GM19395 (cell line): ENCODE measurements at regions not wholly inside any gene's neighbourhood (a gene's known extent, or its start where the extent isn't known, plus 50 kb on each side); places are given as distances from the start of the nearest gene placed in this dataset.

Experiments used
- ATAC-seq: cut with Tn5 transposase; IDR thresholded peaks from one replicate; pipeline ENCODE4 v1.9.1; 2021; ENCODE audit warnings: mild to moderate bottlenecking, moderate library complexity; ENCODE audit not compliant: unreplicated experiment

DNA sequence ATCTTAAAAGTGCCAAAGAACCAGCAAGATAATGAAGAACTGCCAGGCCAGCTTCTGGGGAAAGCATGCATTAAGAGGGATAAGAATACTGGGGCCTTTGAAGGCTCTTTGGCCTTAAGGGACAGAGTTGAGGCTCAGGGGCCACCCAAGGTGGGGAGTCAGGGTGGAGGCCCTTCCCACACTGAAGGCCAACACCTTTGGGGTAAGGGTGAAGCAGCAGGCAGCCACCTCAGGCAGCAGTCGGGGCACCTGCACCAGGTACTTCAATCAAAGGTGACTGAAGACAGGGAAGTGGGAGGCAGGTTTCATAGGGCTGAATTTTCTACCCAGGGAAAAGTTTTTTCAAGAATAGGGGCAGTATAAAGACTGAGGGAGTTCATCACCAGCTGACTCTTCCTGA is 87.7 kb upstream of the KLF13 start:
- ATAC-seq = no peak

DNA sequence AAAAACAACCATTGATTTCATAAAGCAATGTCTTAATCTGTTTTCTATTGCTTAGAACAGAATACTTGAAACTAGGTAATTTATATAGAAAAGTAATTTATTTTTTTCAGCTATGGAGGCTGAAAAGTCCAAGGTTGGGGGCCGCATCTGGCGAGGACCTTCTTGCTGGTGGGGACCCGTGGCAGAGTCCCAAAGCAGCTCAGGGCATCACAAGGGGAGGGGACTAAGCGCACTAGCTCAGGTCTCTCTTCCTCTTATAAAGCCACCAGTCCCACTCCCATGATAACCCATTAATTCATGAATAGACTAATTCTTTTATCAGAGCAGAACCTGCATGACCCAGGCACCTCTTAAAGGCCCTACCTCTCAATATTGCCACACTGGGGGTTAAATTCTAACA is 87.2 kb upstream of the KLF13 start:
- ATAC-seq = no peak

DNA sequence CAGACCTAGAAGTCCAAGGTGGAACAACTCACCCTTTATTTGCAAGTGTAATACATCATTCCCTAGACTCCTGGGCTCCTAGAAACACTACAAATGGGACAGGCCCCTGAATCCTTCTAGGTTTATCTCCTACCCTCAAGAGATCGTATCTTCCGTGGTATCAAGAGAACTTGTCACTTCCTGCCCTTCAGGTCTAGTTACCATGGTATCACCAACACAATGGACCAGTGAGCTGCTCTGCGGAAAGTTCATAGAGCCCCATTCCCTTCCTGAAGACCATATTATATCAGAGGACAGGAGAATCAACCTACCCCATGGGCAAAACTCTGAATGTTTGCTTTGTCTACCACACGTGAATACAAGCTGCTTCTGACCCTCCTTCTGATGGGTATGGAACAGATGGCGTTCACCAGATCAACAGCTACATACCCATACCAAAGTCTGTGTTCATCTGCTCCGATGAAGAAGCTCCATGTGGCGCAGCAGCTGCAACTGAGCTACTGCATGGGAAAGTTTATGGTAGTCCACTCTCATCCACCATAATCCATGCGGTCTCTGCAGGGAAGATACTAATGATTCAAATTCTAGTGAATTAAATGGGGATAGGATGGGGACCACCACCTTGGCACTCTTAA is 84.6 kb upstream of the KLF13 start:
- ATAC-seq = no peak

DNA sequence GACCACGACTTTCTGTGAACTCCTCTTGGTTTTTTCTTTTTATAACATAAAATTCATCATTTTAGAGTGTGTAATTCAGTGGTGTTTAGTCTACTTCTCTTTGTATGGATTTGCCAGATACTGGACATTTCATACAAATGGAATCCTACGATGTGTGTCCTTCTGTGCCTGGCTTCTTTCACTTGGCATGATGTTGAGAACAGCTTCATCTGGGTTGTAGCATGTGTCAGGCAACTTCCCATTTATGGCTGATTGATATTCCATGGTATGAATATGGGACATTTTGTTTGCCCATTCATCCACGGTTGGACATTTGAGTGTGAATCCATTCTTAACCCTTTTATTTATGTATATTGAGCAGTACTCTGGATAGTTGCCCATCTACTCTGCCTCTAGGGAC is 82.7 kb upstream of the KLF13 start:
- no peak for ATAC-seq

DNA sequence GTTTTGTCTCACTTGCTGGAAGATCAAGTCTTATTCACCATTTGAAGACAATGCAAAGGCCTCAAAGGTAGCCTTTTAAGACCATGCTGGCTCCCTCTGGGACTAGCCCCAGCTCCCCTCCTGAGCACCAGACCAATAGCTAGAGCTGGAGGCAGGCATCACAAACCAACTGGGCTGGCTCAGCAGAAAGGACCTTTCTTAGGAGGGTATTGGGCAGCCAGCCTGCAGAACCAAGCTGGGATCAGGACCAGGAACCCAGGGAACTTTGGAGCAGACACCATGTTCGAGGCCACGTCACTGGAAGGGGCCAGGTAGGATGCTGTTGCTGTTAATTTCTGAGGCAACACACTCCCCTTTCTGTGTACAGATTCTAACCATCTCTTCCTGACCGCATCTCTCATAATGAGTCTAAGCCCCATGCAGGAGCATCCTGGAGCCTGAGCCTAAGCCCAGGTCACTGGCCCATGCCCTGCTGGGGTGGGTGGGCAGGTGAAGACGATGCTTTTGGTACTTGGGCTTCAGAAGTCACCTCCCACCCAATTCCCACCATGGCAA is 81.4 kb upstream of the KLF13 start:
- no peak for ATAC-seq

DNA sequence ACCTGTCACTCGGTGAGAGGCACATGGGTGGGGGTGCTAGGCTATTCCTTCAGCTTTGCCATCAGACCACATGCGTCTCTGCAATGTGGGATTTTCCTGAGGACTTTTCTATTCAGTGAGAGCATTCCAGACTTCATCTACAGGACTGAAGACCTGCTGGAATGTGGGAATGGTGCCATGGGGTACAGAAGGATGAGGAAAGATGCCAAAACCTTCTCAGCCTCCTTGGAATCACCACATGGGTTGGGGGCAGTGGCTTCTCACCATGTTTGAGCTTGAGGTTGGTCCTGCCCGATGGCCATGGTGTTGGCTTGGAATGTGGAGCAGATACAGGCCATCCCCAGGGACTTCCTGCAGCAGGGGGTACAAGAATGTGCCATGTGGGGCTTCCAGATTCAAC is 80.9 kb upstream of the KLF13 start:
- no peak for ATAC-seq

DNA sequence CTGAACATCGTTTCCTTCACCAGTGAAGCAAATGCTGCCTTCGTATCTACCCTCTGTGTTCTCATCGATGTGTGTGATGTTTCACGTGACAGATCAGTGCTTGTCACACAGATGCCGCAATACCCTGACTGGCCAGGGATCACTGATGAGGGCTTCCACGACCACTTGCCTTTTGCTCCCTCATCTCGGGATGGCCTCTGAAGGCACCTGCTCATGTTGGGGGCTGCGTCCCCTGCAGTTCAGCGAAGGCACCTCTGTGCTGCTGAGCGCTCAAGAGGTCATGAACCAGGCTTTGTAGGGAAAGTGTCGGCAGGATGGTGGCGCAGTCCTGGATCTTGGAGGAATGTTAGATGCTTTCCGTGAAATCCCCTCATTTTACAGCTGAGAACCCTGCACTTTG is 79.2 kb upstream of the KLF13 start:
- no peak for ATAC-seq

DNA sequence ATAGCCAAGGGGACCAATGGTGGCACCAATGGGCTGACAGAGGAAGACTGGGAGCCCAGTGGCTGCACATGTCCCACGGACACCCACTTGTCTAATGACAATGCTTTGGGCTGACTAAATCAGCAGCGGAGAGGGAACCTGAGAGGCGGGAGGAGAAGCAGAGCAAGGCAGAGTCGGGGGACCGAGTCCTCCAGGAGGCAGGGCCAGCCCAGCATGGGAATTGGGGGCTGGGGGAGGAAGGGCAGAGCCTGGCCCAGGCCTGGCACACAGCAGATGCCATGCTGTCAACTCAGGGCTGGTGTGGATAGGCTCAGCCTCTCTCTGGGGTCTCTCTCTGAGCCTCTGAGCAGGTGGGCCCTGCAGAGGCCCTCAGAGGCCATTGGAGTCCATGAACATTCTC is 78.4 kb upstream of the KLF13 start:
- ATAC-seq = no peak

DNA sequence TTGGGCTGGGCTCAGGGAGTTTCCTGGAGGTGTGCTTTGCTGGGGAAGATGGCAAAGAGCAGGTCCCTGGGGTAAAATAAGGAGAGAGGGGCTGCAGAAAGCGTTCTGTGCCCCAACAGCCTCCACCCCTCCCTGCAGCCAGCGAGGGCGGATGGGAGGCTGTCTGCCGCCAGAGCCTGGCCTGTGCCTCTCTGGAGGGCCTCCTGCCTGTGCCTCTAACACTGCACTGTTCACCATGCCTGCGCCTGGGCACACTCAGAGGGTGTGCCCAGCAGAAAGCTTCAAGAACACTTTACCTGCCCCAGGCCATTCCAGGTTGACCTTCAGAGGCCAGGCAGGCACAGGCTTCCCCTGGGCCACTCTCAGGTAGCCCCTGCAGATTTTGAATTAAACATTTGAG is 77.7 kb upstream of the KLF13 start:
- no peak for ATAC-seq

DNA sequence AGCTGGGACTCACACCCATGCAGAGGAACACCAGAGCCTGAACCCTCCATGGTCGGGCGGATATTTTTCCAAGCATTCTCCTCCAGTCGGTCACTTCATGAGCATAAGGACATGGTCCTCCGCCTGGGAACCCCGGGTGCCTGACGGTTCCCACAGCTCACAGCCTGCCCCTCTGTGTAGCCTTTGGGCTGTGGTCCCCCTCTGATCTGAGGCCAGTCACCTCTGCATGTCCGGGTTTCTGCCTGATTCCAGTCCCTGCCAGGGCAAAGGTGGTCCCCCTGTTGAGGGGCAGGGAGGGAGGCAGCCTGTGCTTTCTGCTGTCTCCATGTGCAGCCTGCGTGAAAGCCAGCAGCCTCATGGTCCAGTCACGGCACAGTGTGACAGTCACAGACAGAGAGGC is 76.6 kb upstream of the KLF13 start:
- no peak for ATAC-seq

DNA sequence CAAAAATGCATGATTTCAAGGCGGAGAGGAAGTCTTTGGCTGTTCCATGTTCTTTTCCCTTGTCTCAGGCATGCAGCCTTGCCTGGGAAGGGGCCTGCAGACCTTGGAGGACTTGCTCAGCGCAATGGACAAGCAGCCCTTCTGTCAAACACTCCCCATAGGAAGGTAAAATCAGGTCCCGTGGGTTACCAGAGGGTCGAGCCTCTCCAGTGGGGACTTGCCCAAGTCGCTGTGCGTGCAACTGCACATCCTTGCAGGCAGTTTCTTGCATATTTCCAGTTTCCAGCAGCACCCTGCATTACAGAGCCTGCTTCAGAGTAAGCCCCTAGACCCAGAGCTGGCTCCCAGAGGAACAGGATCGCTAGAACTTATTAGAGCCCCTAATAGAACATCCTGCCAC is 75.5 kb upstream of the KLF13 start:
- ATAC-seq = no peak

DNA sequence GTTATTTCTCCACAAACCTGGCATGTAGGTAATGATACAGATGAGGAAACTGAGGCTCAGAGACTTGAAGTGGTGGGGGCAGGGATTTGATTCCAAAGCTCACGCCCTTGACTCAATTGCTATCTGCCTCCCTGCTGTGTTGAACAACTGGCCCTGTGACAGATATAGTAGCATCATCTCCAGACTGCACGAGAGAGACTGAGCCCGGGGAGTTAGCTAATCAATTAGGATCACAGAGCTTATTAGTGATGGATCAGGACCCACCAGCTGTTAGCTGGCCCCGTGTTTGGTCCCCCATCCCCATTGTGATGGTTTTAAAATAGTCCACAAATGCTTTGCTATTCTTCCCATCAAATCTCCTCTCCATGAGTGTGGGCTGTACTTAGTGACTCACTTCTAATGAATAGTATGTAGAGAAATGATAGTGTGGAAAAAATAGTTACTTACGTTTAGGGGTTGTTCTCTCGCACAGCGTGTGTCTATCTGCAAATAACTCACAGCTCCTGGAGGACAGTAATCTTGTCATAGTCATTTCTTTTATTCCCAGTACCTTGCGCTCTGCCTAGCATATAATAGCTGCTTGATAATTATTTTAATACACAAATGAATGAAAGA is 74.4 kb upstream of the KLF13 start:
- no peak for ATAC-seq

DNA sequence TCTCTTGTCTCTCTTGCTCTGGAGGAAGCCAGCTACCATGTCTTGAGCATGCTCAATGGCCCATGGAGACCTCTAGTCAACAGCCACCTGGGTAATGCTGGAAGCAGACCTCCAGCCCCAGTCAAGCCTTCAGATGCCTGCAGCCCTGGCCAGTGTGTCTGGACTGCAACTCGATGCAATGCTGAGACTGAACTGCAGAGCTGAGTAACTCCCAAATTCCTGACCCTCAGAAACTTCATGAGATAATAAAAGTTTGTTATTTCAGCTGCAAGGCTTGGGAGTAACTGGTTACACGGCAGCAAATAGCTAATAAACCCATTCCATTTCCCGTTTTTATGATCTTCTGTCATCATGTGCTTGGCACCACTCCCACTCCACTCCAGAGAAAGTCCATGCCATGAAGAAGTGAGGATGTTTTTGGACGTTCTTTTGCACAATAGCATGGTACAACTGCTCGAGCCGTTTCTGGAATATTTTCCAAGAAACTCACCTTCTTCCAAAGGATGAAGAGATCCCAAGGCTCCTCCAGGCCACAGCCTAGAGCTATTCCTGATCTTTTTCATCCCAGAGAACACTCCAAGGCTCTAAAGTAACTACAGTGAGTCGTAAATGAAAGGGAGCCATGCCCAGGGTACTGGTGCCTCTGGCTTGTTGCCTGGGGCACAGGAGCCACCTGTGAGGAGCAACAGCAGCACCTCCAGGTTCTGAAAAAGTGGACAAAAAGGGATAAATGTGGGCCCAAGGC is 72.0 kb upstream of the KLF13 start:
- ATAC-seq = no peak

DNA sequence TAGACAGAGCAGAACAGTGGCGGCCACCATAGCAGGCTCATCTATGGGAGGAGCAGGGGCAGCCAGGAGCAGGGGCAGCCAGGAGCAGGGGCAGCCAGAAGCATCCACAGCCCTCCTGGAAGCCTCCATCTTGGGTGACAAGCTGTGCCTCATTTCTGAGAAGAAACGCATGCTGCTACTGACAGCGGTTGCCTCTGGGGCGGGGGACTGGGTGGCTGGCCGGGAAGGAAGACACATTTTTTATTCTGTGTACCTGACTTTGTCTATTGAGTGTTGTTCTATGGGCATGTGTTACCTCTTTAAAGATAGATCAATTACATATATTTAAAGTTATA is 71.5 kb upstream of the KLF13 start:
- no peak for ATAC-seq

DNA sequence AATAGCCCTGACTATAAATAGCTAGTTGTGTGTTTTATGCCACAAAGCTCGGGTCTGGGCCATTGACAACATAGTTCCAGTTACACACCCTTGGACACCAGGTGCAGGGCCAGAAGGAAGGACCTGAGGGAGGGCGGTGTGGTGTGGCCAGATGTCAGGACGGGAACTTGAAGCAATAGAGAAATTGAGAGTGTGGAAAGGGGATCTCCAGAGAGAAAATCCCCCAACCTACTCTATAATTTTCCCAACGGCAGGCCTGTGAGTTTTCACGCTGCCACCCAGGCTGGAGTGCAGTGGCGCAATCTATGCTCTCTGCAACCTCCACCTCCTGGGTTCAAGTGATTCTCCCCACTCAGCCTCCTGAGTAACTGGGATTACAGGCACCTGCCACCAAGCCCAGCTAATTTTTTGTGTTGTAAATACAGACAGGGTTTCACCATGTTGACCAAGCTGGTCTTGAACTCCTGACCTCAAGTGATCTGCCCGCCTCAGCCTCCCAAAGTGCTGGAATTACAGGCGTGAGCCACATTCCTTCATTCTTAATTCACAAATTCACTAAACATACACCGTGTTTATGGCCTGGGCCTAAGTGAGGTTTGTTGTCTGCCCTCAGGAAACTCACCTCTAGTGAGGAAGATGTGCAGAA is 70.8 kb upstream of the KLF13 start:
- ATAC-seq = peak; percentile 57

DNA sequence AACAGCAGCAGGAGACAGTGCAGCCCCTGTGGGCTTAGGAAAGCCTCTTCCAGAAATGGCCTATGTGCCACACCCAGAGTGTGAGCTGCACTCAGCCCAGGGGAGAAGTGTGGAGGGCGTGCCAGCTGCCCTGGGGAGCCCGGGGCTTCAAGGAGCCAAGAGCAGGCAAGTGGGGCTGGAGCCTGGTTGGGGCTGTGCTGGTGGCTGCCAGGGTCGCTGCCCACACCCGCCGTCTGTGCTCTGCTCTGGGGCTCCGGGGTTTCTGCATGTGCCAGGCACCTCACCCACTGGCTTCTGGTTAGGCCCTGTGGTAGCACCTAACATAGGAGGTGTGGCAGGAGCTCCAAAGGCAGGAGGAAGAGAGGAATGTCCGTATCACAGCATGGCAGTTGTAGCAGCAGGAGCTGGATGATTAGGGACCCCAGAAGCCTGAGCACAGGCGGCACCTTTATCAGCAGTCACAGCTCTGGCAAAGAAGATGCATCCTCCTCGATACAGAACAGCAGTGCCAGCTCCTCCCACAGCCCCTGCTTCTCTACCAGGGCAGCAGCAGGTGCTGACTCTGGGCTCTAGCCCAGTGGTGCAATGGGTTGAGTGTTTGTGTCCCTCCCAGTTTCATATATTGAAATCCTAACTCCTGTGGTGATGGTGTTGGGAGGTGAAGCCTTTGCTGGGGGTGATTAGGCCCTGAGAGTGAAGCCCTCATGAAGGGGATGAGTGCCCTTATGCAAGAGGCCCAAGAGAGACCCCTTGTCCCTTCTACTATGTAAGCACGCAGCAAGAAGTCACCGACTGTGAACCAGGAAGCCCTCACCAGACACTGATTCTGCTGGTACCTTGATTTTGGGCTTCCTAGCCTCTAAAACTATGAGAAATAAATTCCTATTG is 70.0 kb upstream of the KLF13 start:
- ATAC-seq = no peak

DNA sequence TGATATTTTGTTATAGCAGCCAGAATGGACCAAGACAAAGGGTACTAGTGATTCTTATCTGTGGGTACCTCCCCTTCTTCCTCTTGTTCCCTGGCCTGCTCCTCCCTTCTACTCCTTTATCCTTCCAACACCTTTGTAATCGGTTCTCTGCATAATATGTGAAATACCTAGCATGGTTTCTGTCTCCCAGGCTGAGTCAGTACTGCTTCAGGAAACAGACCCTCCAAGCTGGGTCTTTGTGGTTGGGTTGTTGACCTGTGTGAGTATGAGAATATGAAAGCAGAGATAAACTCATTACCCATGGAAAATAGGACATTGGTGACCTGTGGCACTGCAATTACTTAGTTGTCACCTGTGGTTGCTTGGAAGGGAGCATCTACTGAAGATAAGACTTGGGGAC is 69.3 kb upstream of the KLF13 start:
- no peak for ATAC-seq

DNA sequence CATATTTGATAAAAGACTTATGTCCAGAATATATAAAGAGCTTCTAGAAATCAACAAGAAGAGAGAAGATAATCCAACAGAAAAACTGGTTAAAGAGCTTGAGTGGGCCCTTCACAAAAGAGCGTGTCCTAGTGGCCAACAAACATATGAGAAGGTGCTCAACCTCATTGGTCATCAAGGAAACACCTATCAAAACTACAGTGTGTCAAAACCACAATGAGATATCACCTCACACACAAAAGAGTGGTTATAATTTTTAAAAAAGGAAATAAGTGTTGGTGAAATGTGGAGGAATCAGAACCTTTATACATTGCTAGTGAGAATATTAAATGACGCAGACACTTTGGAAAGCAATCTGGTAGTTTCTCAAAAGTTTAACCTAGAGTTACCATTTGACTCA is 68.4 kb upstream of the KLF13 start:
- ATAC-seq = no peak

DNA sequence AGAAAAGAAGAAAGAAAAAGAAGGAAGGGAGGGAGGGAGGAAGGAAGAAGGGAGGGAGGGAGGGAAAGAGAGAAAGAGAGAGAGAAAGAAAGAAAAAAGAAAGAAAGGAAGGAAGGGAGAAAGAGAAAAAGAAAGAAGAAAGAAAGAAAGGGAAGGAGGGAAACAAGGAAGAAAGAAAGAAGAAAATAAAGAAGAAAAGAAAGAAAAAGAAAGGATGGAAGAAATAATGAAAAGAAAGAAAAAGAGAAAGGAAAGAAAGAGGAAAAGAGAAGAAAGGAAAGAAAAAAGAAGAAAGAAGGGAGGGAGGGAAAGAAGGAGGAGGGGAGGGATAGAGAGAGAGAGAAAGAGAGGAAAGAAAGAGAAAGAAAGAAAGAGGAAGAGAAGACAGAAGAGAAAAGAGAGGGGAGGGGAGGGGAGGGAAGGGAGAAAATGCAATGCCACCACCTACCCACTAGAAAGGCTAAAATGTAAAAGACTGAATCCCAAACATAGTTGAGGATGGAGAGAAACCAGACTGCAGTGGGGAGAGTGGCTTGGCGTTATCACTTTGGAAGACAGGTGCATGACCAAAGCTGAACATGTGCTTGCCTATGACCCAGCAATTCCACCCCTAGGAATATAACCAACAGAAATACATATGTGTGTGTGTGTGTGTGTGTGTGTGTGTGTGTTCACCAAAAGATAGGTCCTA is 66.9 kb upstream of the KLF13 start:
- no peak for ATAC-seq

DNA sequence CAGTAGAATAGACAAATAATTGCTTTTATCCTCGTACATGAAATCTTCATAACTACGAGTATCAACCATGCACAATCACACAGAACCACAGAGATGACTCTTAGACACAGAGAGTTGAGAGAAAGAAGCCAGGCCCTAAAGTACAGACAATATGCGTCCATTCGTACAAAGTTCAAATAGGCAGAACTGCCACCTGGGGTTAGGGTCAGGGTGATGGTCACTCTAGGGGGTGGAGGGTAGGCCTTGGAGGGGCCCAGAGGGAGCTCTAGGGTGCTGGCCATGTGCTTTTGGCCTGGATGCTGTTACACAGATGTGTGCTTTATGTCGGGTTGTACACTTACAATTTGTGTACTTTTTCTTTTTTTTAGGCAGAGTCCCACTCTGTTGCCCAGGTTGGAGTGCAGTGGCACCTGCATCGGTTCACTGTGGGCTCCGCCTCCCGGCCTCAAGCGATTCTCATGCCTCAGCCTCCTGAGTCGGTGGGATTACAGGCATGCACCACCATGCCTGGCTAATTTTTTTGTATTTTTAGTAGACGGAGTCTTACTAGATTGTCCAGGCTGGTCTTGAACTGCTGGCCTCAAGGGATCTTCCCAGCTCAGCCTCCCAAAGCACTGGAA is 65.9 kb upstream of the KLF13 start:
- no peak for ATAC-seq
